ENCODE measurements at regions not wholly inside any gene's neighbourhood (a gene's known extent, or its start where the extent isn't known, plus 50 kb on each side); places are given as distances from the start of the nearest gene placed in this dataset.

- POLR2A ChIA-PET (ENCODE audit: low non-redundant PET) = no interaction called here
- Histone ChIP-seq H3K36me3 (ENCODE audit: insufficient read depth, low read length, poor library complexity, severe bottlenecking) (no peaks in the 10 kb centered on the region), H3K4me3 (ENCODE audit: low read depth, low read length, poor library complexity, severe bottlenecking) (no peak overlapping the region), H3K4me1 (ENCODE audit: insufficient read depth, low read length, poor library complexity, severe bottlenecking) (no peaks in the 10 kb centered on the region), H3K9me3 (ENCODE audit: low read depth, low read length, poor library complexity, severe bottlenecking) (no peaks in the 10 kb centered on the region), H3K27ac (ENCODE audit: low read depth, low read length, poor library complexity, severe bottlenecking) (no peak overlapping the region), H3K27me3 (replicated peaks; ENCODE audit: insufficient read depth, low read depth, low read length, poor library complexity) (no peaks in the 10 kb centered on the region)
- TF ChIP-seq CTCF (conservative IDR thresholded peaks at IDR 0.05; ENCODE audit: low read depth, low read length) = no peak
- no peak for TF ChIP-seq EZH2 (IDR thresholded peaks at IDR 0.05; ENCODE audit: borderline replicate concordance, low read depth, low read length, poor library complexity, severe bottlenecking)
- no TSS peak for BruUV-seq (replicated peaks)
- intact Hi-C loops (cut with micrococcal nuclease; ENCODE audit: unreplicated experiment) = no loop called here
- CTCF ChIA-PET = no interaction called here
- no peak for DNase-seq (ENCODE audit: low spot score)
Observed at GRCh38 chr10:28181478-28182096, 121.3 kb downstream of the MPP7 start.

GRCh38 chr10:28180654-28181053 lies 122.2 kb downstream of the MPP7 start:
- CTCF ChIA-PET = no interaction called here
- no peak for DNase-seq (ENCODE audit: low spot score)
- TF ChIP-seq EZH2 (IDR thresholded peaks at IDR 0.05; ENCODE audit: borderline replicate concordance, low read depth, low read length, poor library complexity, severe bottlenecking) (no peak), CTCF (conservative IDR thresholded peaks at IDR 0.05; ENCODE audit: low read depth, low read length) (no peak)
- no peak overlapping the region for H3K27ac ChIP-seq (ENCODE audit: low read depth, low read length, poor library complexity, severe bottlenecking)
- no peaks in the 10 kb centered on the region for H3K9me3 ChIP-seq (ENCODE audit: low read depth, low read length, poor library complexity, severe bottlenecking)
- intact Hi-C loops (cut with micrococcal nuclease; ENCODE audit: unreplicated experiment) = no loop called here
- no peaks in the 10 kb centered on the region for H3K27me3 ChIP-seq (replicated peaks; ENCODE audit: insufficient read depth, low read depth, low read length, poor library complexity)
- no peak overlapping the region for H3K4me3 ChIP-seq (ENCODE audit: low read depth, low read length, poor library complexity, severe bottlenecking)
- BruUV-seq (replicated peaks) = no TSS peak
- H3K36me3 ChIP-seq (ENCODE audit: insufficient read depth, low read length, poor library complexity, severe bottlenecking) = no peaks in the 10 kb centered on the region
- no peaks in the 10 kb centered on the region for H3K4me1 ChIP-seq (ENCODE audit: insufficient read depth, low read length, poor library complexity, severe bottlenecking)
- POLR2A ChIA-PET (ENCODE audit: low non-redundant PET) = no interaction called here

GRCh38 chr10:28179743-28180099 lies 123.1 kb downstream of the MPP7 start:
- no peak for TF ChIP-seq CTCF (conservative IDR thresholded peaks at IDR 0.05; ENCODE audit: low read depth, low read length)
- TF ChIP-seq EZH2 (IDR thresholded peaks at IDR 0.05; ENCODE audit: borderline replicate concordance, low read depth, low read length, poor library complexity, severe bottlenecking) = no peak
- BruUV-seq (replicated peaks) = no TSS peak
- Histone ChIP-seq H3K4me3 (ENCODE audit: low read depth, low read length, poor library complexity, severe bottlenecking) (no peak overlapping the region), H3K4me1 (ENCODE audit: insufficient read depth, low read length, poor library complexity, severe bottlenecking) (no peaks in the 10 kb centered on the region), H3K36me3 (ENCODE audit: insufficient read depth, low read length, poor library complexity, severe bottlenecking) (no peaks in the 10 kb centered on the region), H3K27me3 (replicated peaks; ENCODE audit: insufficient read depth, low read depth, low read length, poor library complexity) (no peaks in the 10 kb centered on the region), H3K9me3 (ENCODE audit: low read depth, low read length, poor library complexity, severe bottlenecking) (no peaks in the 10 kb centered on the region), H3K27ac (ENCODE audit: low read depth, low read length, poor library complexity, severe bottlenecking) (no peak overlapping the region)
- ChIA-PET CTCF (interaction anchor here (0.8 to 1.0 kb wide), 3 partner anchors 396 to 810 kb away, joined by 3 to 7 read pairs (median 4); no protein-coding TSS in a partner anchor), POLR2A (ENCODE audit: low non-redundant PET) (interaction anchor here (0.5 kb wide), 1 partner anchor 449 kb away, joined by 3 read pairs; no protein-coding TSS in a partner anchor)
- intact Hi-C loops (cut with micrococcal nuclease; ENCODE audit: unreplicated experiment) = loop anchor here (5.0 kb wide), 2 partner anchors 397 to 437 kb away; no protein-coding TSS in a partner anchor
- DNase-seq (ENCODE audit: low spot score) = no peak
